DND-41 (cell line): ENCODE measurements at regions not wholly inside any gene's neighbourhood (a gene's known extent, or its start where the extent isn't known, plus 50 kb on each side); places are given as distances from the start of the nearest gene placed in this dataset.

Experiments
- ATAC-seq: fragments of 200-7000 bp; cut with Tn5 transposase; 3 replicates; pipeline ENCODE4 v1.9.1; 2021; ENCODE audit warnings: low read depth; ENCODE audit not compliant: insufficient read depth
- DNase-seq: peaks from one replicate; pipeline ENCODE4 v3.0.0-alpha.2; 2020
- H2AFZ ChIP-seq: 2 replicates; pipeline ENCODE4 v1.6.0; 2012; ENCODE audit warnings: low read depth, low read length
- H3K27ac ChIP-seq: 2 replicates; pipeline ENCODE4 v1.5.1; 2012; ENCODE audit warnings: low read length, inconsistent platforms
- H3K27me3 ChIP-seq: fragments of 200-600 bp; sonication (generic); 2 replicates; pipeline ENCODE4 v1.6.0; 2012; ENCODE audit warnings: low read length, mild to moderate bottlenecking, inconsistent platforms; ENCODE audit not compliant: insufficient read depth, poor library complexity
- H3K36me3 ChIP-seq: 2 replicates; pipeline ENCODE4 v1.5.1; 2012; ENCODE audit warnings: low read length, inconsistent platforms; ENCODE audit not compliant: insufficient read depth
- H3K4me1 ChIP-seq: 2 replicates; pipeline ENCODE4 v1.5.1; 2012; ENCODE audit warnings: mild to moderate bottlenecking, low read length; ENCODE audit not compliant: insufficient read depth
- H3K4me2 ChIP-seq: 2 replicates; pipeline ENCODE4 v1.6.0; 2012; ENCODE audit warnings: mild to moderate bottlenecking, moderate library complexity, low read length, inconsistent platforms; ENCODE audit not compliant: insufficient read depth
- H3K4me3 ChIP-seq, 2 experiments: fragments of 200-600 bp in 1 of 2; shearing (Covaris generic) in 1 of 2; 2 replicates each; pipeline ENCODE4 v1.5.1; 2012 to 2016; ENCODE audit warnings: inconsistent platforms in 2 of 2, low read length in 2 of 2, mild to moderate bottlenecking in 2 of 2, low read depth in 1 of 2, moderate library complexity in 1 of 2
- H3K79me2 ChIP-seq: 2 replicates; pipeline ENCODE4 v1.6.0; 2012; ENCODE audit warnings: low read length, inconsistent platforms; ENCODE audit not compliant: insufficient read depth
- H3K9ac ChIP-seq: 2 replicates; pipeline ENCODE4 v1.6.0; 2012; ENCODE audit warnings: low read depth, mild to moderate bottlenecking, inconsistent platforms, low read length, moderate library complexity
- H3K9me3 ChIP-seq: 2 replicates; pipeline ENCODE4 v1.5.1; 2012; ENCODE audit warnings: low read length, moderate library complexity, mild to moderate bottlenecking, inconsistent platforms; ENCODE audit not compliant: insufficient read depth, severe bottlenecking
- H4K20me1 ChIP-seq: 2 replicates; pipeline ENCODE4 v1.6.0; 2012; ENCODE audit warnings: low read length; ENCODE audit not compliant: insufficient read depth
- CTCF ChIP-seq: IDR thresholded peaks from 2 replicates; pipeline ENCODE4 v1.5.1; 2012; ENCODE audit warnings: borderline replicate concordance, low read length, moderate library complexity, mild to moderate bottlenecking; ENCODE audit not compliant: poor library complexity, severe bottlenecking; ENCODE audit errors: extremely low read depth
- EZH2 ChIP-seq: IDR thresholded peaks from 3 replicates; pipeline ENCODE4 v1.6.1; 2012; ENCODE audit warnings: borderline replicate concordance, low read depth, mild to moderate bottlenecking, moderate library complexity, low read length, inconsistent platforms; ENCODE audit not compliant: severe bottlenecking

- Histone ChIP-seq H2AFZ (no peak overlapping the region), H3K4me1 (no peaks in the 10 kb centered on the region), H3K9me3 (no peaks in the 10 kb centered on the region), H3K36me3 (no peaks in the 10 kb centered on the region), H3K9ac (no peak overlapping the region), H3K4me3 (no peak overlapping the region), H3K4me2 (no peak overlapping the region), H3K79me2 (no peaks in the 10 kb centered on the region), H3K27ac (no peak overlapping the region), H3K27me3 (no peaks in the 10 kb centered on the region), H4K20me1 (no peaks in the 10 kb centered on the region)
- DNase-seq = no peak
- TF ChIP-seq EZH2 (no peak), CTCF (no peak)
- no peak for ATAC-seq
These were observed 97.8 kb upstream of the CELF4 start for GRCh38 chr18:37663446-37663845.

GRCh38 chr18:37662546-37663339, 97.1 kb upstream of the CELF4 start:
- Histone ChIP-seq H2AFZ (no peak overlapping the region), H3K9ac (no peak overlapping the region), H3K4me1 (no peaks in the 10 kb centered on the region), H3K4me2 (no peak overlapping the region), H3K36me3 (no peaks in the 10 kb centered on the region), H3K27me3 (no peaks in the 10 kb centered on the region), H3K4me3 (no peak overlapping the region), H3K79me2 (no peaks in the 10 kb centered on the region), H4K20me1 (no peaks in the 10 kb centered on the region), H3K27ac (no peak overlapping the region), H3K9me3 (no peaks in the 10 kb centered on the region)
- TF ChIP-seq CTCF (no peak), EZH2 (no peak)
- no peak for ATAC-seq
- DNase-seq = no peak

GRCh38 chr18:37662099-37662498, 96.5 kb upstream of the CELF4 start:
- Histone ChIP-seq H3K79me2 (no peaks in the 10 kb centered on the region), H3K27me3 (no peaks in the 10 kb centered on the region), H2AFZ (no peak overlapping the region), H3K36me3 (no peaks in the 10 kb centered on the region), H4K20me1 (no peaks in the 10 kb centered on the region), H3K4me1 (no peaks in the 10 kb centered on the region), H3K9me3 (no peaks in the 10 kb centered on the region), H3K4me2 (no peak overlapping the region), H3K4me3 (no peak overlapping the region), H3K9ac (no peak overlapping the region), H3K27ac (no peak overlapping the region)
- DNase-seq (no peak), ATAC-seq (no peak)
- TF ChIP-seq CTCF (no peak), EZH2 (no peak)
